ENCODE measurements at regions not wholly inside any gene's neighbourhood (a gene's known extent, or its start where the extent isn't known, plus 50 kb on each side); places are given as distances from the start of the nearest gene placed in this dataset.

- H3K4me1 ChIP-seq, result no peaks in the 10 kb centered on the region
- no peak for DNase-seq (ENCODE audit: low spot score in 2 of 2)
- intact Hi-C loops (cut with DNase I; ENCODE audit: low total_unique reads), result no loop called here
- H3K36me3 ChIP-seq, result no peaks in the 10 kb centered on the region
- H3K27me3 ChIP-seq, result no peaks in the 10 kb centered on the region
- TF ChIP-seq CTCF (IDR thresholded peaks at IDR 0.05) (no peak), POLR2AphosphoS5 (IDR thresholded peaks at IDR 0.05) (no peak), POLR2A (IDR thresholded peaks at IDR 0.05) (no peak)
- H3K4me3 ChIP-seq, result no peak overlapping the region
- H3K27ac ChIP-seq, result no peak overlapping the region
- no peaks in the 10 kb centered on the region for H3K9me3 ChIP-seq
Measured at GRCh38 chr16:51657848-51658247, 506.8 kb upstream of the SALL1 start.

GRCh38 chr16:51655249-51655648, 504.2 kb upstream of the SALL1 start:
- peaks cover 0 to 7% of the 10 kb centered on the region in 2 donors for H3K27me3 ChIP-seq
- H3K9me3 ChIP-seq, result no peaks in the 10 kb centered on the region
- H3K4me1 ChIP-seq, result no peaks in the 10 kb centered on the region
- H3K4me3 ChIP-seq, result no peak overlapping the region
- intact Hi-C loops (cut with DNase I; ENCODE audit: low total_unique reads), result no loop called here
- TF ChIP-seq CTCF (IDR thresholded peaks at IDR 0.05) (no peak), POLR2AphosphoS5 (IDR thresholded peaks at IDR 0.05) (no peak), POLR2A (IDR thresholded peaks at IDR 0.05) (no peak)
- H3K36me3 ChIP-seq, result no peaks in the 10 kb centered on the region
- no peak overlapping the region for H3K27ac ChIP-seq
- no peak for DNase-seq (ENCODE audit: low spot score in 2 of 2)

- H3K27me3 ChIP-seq, result peaks cover 0 to 7% of the 10 kb centered on the region in 2 donors
- no peak for DNase-seq (ENCODE audit: low spot score in 2 of 2)
- H3K9me3 ChIP-seq, result peaks cover 0 to 9% of the 10 kb centered on the region in 2 donors
- intact Hi-C loops (cut with DNase I; ENCODE audit: low total_unique reads), result no loop called here
- TF ChIP-seq POLR2A (IDR thresholded peaks at IDR 0.05) (no peak), CTCF (IDR thresholded peaks at IDR 0.05) (no peak), POLR2AphosphoS5 (IDR thresholded peaks at IDR 0.05) (no peak)
- no peak overlapping the region for H3K27ac ChIP-seq
- H3K4me3 ChIP-seq, result no peak overlapping the region
- no peaks in the 10 kb centered on the region for H3K36me3 ChIP-seq
- H3K4me1 ChIP-seq, result no peaks in the 10 kb centered on the region
Measured at GRCh38 chr16:51651061-51651466, 500.0 kb upstream of the SALL1 start.

GRCh38 chr16:51649631-51650030, 498.6 kb upstream of the SALL1 start:
- H3K4me1 ChIP-seq, result no peaks in the 10 kb centered on the region
- peaks cover 0 to 9% of the 10 kb centered on the region in 2 donors for H3K9me3 ChIP-seq
- H3K27me3 ChIP-seq, result peaks cover 0 to 7% of the 10 kb centered on the region in 2 donors
- no peak overlapping the region for H3K27ac ChIP-seq
- no peak overlapping the region for H3K4me3 ChIP-seq
- no peak for DNase-seq (ENCODE audit: low spot score in 2 of 2)
- TF ChIP-seq POLR2A (IDR thresholded peaks at IDR 0.05) (no peak), POLR2AphosphoS5 (IDR thresholded peaks at IDR 0.05) (no peak), CTCF (IDR thresholded peaks at IDR 0.05) (no peak)
- intact Hi-C loops (cut with DNase I; ENCODE audit: low total_unique reads), result no loop called here
- no peaks in the 10 kb centered on the region for H3K36me3 ChIP-seq

- intact Hi-C loops (cut with DNase I; ENCODE audit: low total_unique reads), result no loop called here
- Histone ChIP-seq H3K36me3 (no peaks in the 10 kb centered on the region), H3K9me3 (peaks cover 0 to 9% of the 10 kb centered on the region in 2 donors), H3K27me3 (peaks cover 0 to 7% of the 10 kb centered on the region in 2 donors), H3K4me1 (no peaks in the 10 kb centered on the region), H3K4me3 (no peak overlapping the region), H3K27ac (no peak overlapping the region)
- no peak for DNase-seq (ENCODE audit: low spot score in 2 of 2)
- no peak for TF ChIP-seq CTCF (IDR thresholded peaks at IDR 0.05)
- no peak for TF ChIP-seq POLR2A (IDR thresholded peaks at IDR 0.05)
- TF ChIP-seq POLR2AphosphoS5 (IDR thresholded peaks at IDR 0.05), result no peak
Measured at GRCh38 chr16:51648526-51648925, 497.5 kb upstream of the SALL1 start.

Data from breast epithelium (tissue), 4 donors.